Fibroblast of lung (primary cell): ENCODE measurements at regions not wholly inside any gene's neighbourhood (a gene's known extent, or its start where the extent isn't known, plus 50 kb on each side); places are given as distances from the start of the nearest gene placed in this dataset.

Experiments
- DNase-seq, 2 donors: peaks; one replicate each; pipeline versions ENCODE4 v3.0.0 to v3.0.0-alpha.2; 2010; ENCODE audit warnings: low read depth in 2 of 2
- H2AFZ ChIP-seq: 2 replicates; pipeline ENCODE4 v1.5.1; 2012; ENCODE audit warnings: low read length, control low read depth, inconsistent platforms
- H3K27ac ChIP-seq: 2 replicates; pipeline ENCODE4 v1.5.1; 2011; ENCODE audit warnings: low read length, control low read depth; ENCODE audit not compliant: insufficient read depth
- H3K27me3 ChIP-seq: 2 replicates; pipeline ENCODE4 v1.5.1; 2011; ENCODE audit warnings: mild to moderate bottlenecking, low read length; ENCODE audit not compliant: control insufficient read depth, insufficient read depth
- H3K36me3 ChIP-seq: 2 replicates; pipeline ENCODE4 v1.5.1; 2011; ENCODE audit warnings: low read length; ENCODE audit not compliant: control insufficient read depth, insufficient read depth
- H3K4me1 ChIP-seq: 2 replicates; pipeline ENCODE4 v1.5.1; 2011; ENCODE audit warnings: low read length; ENCODE audit not compliant: control insufficient read depth, insufficient read depth; ENCODE audit errors: extremely low read depth
- H3K4me2 ChIP-seq: 2 replicates; pipeline ENCODE4 v1.5.1; 2011; ENCODE audit warnings: low read length, control low read depth; ENCODE audit not compliant: insufficient read depth; ENCODE audit errors: extremely low read depth
- H3K4me3 ChIP-seq, 4 experiments: fragments of 200-600 bp in 1 of 4; sonication (generic) in 1 of 4; replicated peaks in 1 of 4; 2 replicates each; pipeline ENCODE4 v1.5.1; 2011 to 2016; ENCODE audit warnings: low read length in 4 of 4, low read depth in 3 of 4, mild to moderate bottlenecking in 3 of 4, control low read depth in 2 of 4, inconsistent platforms in 1 of 4, mixed read lengths in 1 of 4; ENCODE audit not compliant: insufficient read depth in 1 of 4; ENCODE audit errors: control extremely low read depth in 1 of 4
- H3K79me2 ChIP-seq: 2 replicates; pipeline ENCODE4 v1.5.1; 2012; ENCODE audit warnings: mild to moderate bottlenecking, low read length, inconsistent platforms; ENCODE audit not compliant: control insufficient read depth, insufficient read depth
- H3K9ac ChIP-seq: 2 replicates; pipeline ENCODE4 v1.5.1; 2011; ENCODE audit warnings: mild to moderate bottlenecking, low read length, control low read depth; ENCODE audit not compliant: insufficient read depth
- H3K9me3 ChIP-seq: 2 replicates; pipeline ENCODE4 v1.5.1; 2012; ENCODE audit warnings: low read depth, low read length; ENCODE audit not compliant: control insufficient read depth, insufficient read depth
- H4K20me1 ChIP-seq: 2 replicates; pipeline ENCODE4 v1.5.1; 2011; ENCODE audit warnings: low read length; ENCODE audit not compliant: control insufficient read depth, insufficient read depth; ENCODE audit errors: extremely low read depth
- CTCF ChIP-seq, 2 donors: IDR thresholded peaks in 1 of 2; conservative IDR thresholded peaks in 1 of 2; 1 replicate in 1 of 2; 2 replicates in 1 of 2; pipeline ENCODE4 v1.5.1; 2011 to 2012; ENCODE audit warnings: low read length in 2 of 2, control low read depth in 1 of 2, inconsistent platforms in 1 of 2, low read depth in 1 of 2, mild to moderate bottlenecking in 1 of 2
- EZH2 ChIP-seq: IDR thresholded peaks from 2 replicates; pipeline ENCODE4 v1.5.1; 2012; ENCODE audit warnings: low read length, control low read depth, mild to moderate bottlenecking; ENCODE audit errors: missing control alignments

DNA sequence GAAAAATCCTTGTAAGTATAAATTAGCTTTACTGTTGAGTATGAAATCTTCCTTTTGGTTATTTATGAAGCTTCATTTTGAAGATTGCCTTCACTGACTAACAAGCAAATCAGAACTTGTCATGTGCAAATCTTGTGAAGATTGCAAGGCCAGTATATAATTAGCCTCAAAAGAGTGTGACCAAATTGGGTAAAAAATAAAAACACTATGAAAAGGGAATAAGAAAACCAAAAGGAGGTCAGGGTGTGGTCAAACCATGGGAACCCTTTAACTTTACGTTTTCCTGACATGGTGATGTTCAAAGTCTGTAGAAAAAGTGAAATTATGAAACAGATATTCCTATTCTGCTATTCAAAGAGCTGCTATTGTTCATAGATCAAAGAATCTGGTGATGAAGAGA lies 230.3 kb downstream of the BCAT1 start:
- no peak for DNase-seq
- H3K4me3 ChIP-seq: no peak overlapping the region
- no peak overlapping the region for H2AFZ ChIP-seq
- H3K4me1 ChIP-seq: peaks cover 2% of the 10 kb centered on the region
- no peak overlapping the region for H3K4me2 ChIP-seq
- H4K20me1 ChIP-seq: no peaks in the 10 kb centered on the region
- H3K27me3 ChIP-seq: no peaks in the 10 kb centered on the region
- no peak overlapping the region for H3K9ac ChIP-seq
- no peaks in the 10 kb centered on the region for H3K79me2 ChIP-seq
- H3K9me3 ChIP-seq: no peaks in the 10 kb centered on the region
- no peak overlapping the region for H3K27ac ChIP-seq
- H3K36me3 ChIP-seq: no peaks in the 10 kb centered on the region
- TF ChIP-seq CTCF (conservative IDR thresholded peaks at IDR 0.05 in 1 of 2, IDR thresholded peaks at IDR 0.05 in 1 of 2; ENCODE audit: low read depth in 1 of 2, low read length in 2 of 2): no peak
- TF ChIP-seq EZH2: no peak

DNA sequence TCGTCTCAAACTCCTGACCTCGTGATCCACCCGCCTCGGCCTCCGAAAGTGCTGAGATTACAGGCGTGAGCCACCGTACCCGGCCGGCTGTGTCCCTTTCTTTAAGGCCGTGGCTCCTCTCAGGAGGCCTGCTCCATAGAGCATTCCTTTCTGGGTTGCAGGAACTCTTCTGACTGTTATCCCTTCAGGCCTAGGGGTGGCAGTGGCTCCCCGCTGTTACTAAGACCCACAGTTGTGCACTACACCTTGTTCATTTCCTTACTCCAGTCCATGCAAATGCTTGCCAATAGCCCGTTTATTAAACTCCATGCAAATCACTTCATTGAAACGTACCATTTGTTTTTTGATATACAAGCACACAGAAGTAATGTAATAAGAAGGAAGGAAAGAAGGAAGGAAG lies 234.7 kb downstream of the BCAT1 start:
- H3K27ac ChIP-seq: no peak overlapping the region
- H3K4me3 ChIP-seq: no peak overlapping the region
- TF ChIP-seq EZH2: no peak
- TF ChIP-seq CTCF (conservative IDR thresholded peaks at IDR 0.05 in 1 of 2, IDR thresholded peaks at IDR 0.05 in 1 of 2; ENCODE audit: low read depth in 1 of 2, low read length in 2 of 2): no peak
- no peaks in the 10 kb centered on the region for H3K9me3 ChIP-seq
- H2AFZ ChIP-seq: no peak overlapping the region
- no peaks in the 10 kb centered on the region for H3K36me3 ChIP-seq
- H3K4me2 ChIP-seq: no peak overlapping the region
- H3K4me1 ChIP-seq: peaks cover 1% of the 10 kb centered on the region
- DNase-seq: no peak
- no peaks in the 10 kb centered on the region for H4K20me1 ChIP-seq
- H3K79me2 ChIP-seq: no peaks in the 10 kb centered on the region
- no peaks in the 10 kb centered on the region for H3K27me3 ChIP-seq
- no peak overlapping the region for H3K9ac ChIP-seq

- H2AFZ ChIP-seq: no peak overlapping the region
- no peaks in the 10 kb centered on the region for H3K36me3 ChIP-seq
These were observed 237.6 kb downstream of the BCAT1 start for GRCh38 chr12:24711056-24712008.

More at GRCh38 chr12:24711056-24712008, 237.6 kb downstream of the BCAT1 start:
- Histone ChIP-seq H4K20me1 (no peaks in the 10 kb centered on the region), H3K4me2 (no peak overlapping the region), H3K9me3 (no peaks in the 10 kb centered on the region), H3K4me3 (no peak overlapping the region), H3K27me3 (no peaks in the 10 kb centered on the region), H3K4me1 (no peaks in the 10 kb centered on the region), H3K9ac (no peak overlapping the region), H3K27ac (no peak overlapping the region), H3K79me2 (no peaks in the 10 kb centered on the region)
- DNase-seq: no peak
- no peak for TF ChIP-seq EZH2
- no peak for TF ChIP-seq CTCF (conservative IDR thresholded peaks at IDR 0.05 in 1 of 2, IDR thresholded peaks at IDR 0.05 in 1 of 2; ENCODE audit: low read depth in 1 of 2, low read length in 2 of 2)
